NCI-H226 (cell line): ENCODE measurements at regions not wholly inside any gene's neighbourhood (a gene's known extent, or its start where the extent isn't known, plus 50 kb on each side); places are given as distances from the start of the nearest gene placed in this dataset.

Source experiments
- DNase-seq: peaks from one replicate; pipeline ENCODE4 v3.0.0-alpha.2; 2015

DNA sequence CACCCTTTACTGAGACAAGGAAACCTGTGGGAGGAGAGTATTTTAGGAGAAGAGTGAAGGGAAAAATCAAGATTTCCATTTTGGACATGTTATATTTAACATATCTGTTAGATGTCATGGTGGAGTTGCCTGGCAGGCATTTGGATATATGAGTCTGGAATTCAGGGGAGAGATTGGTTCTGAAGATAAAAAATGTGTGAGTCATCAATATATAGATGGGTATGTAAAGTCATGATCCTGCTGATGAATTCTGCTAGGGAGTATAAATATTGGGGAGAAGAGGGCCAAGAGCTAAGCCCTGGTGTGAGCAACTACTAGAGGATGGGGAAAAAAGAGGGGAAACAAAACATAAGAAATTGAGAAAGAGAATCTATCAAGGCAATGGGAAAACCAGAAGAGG, 151.3 kb upstream of the SOX9 start:
- no peak for DNase-seq

- DNase-seq, result no peak
Measured at GRCh38 chr17:71970312-71970711, 150.5 kb upstream of the SOX9 start.

DNA sequence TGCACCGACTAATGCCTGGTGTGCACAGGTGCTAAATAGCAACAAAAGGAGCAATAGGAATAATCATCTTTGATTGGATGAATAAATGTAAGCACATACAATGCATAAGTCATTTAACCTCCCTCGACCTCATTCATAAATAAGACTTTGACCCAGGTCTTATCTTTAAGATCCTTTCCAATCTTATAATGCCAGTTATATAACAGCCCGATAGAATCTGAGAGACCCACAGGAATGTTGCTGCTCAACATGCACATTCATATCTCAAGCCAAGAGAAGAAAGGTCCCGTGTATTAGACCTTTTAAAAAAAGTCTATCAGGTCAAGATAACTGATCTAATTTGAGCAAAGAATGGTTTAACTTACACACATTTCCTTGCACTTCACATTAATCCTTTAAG, 146.8 kb upstream of the SOX9 start:
- no peak for DNase-seq

GRCh38 chr17:71975331-71975801, 145.5 kb upstream of the SOX9 start:
- no peak for DNase-seq

GRCh38 chr17:71976011-71976649, 144.7 kb upstream of the SOX9 start:
- peak; percentile 73 for DNase-seq

DNA sequence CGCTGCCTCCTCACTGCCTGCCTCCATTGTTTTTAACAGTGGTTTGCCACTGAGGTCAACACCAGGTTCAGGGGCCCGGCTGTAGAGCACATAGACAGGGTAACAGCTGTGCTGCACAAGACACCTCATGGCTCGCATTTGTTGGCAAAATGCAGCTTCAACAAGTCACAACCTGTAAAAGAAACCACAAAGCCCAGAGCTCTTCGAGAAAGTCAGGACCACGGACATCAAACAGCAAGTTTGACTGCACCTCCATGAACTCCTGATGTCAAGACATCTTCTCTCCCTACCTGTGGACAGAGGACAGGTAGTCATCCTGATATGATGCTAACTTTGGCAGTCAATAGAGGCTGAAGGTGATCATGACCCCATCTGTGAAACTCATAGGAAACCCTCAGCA, 142.4 kb upstream of the SOX9 start:
- DNase-seq, result no peak

DNA sequence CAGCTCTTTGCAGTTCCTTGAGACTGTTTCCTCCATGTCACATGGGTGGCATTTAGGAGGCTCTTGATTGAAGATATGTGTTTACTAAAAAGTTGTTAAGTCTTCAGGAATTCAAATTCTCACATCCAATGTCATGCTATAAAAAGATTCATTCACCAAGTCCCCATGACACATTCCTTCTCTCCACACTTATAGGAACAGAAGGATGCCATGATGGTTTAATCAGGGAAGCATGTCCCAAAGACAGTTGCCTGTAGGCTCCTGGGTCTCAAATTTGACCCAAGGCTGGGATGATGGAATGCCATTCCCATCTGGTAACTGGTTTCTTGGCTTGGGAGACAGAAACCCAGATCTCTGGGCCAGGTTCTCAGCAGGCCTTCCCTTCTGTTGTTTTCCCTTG, 140.6 kb upstream of the SOX9 start:
- no peak for DNase-seq

GRCh38 chr17:71983828-71984227, 137.0 kb upstream of the SOX9 start:
- DNase-seq, result no peak

- DNase-seq, result no peak
Measured at GRCh38 chr17:71985111-71986039, 135.4 kb upstream of the SOX9 start.

DNA sequence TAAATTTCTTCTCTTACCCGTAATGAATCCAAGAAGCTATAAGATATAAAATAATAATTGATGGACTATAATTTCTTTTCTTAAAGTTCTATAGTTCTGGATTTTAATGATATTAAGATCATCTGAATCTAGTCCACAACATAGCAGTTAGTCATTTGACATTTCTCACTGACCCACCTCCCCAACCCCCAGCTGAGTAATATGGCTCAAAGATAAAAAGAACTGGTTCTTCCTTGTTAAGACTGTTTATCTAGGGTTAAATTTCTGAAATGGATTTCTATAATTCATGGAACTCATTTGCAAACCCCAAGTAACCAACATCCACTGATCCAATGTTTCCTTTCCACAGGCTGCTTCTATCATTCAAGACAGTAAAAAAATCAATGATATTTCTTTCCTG, 133.9 kb upstream of the SOX9 start:
- no peak for DNase-seq

GRCh38 chr17:71987634-71988033, 133.2 kb upstream of the SOX9 start:
- no peak for DNase-seq

DNA sequence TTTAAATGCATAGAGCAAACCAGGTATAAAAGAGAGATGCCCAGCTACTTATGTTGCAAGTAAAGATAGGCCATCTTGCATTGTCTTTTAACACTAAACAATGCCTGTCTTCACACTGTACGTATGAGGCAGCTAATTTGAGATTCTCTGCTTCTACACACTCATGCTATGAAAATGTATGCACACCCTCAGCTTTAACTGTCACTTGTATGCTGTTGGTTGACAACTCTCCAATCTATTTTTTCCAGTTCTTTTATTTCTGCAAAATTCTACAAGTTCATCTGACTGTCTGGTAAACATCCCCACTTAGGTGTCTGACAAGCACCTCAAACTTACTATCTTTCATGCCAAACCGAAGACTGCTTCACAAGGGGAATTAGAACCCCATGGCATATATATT, 131.7 kb upstream of the SOX9 start:
- DNase-seq, result no peak

- DNase-seq, result no peak
Measured at GRCh38 chr17:71993363-71993762, 127.5 kb upstream of the SOX9 start.

DNA sequence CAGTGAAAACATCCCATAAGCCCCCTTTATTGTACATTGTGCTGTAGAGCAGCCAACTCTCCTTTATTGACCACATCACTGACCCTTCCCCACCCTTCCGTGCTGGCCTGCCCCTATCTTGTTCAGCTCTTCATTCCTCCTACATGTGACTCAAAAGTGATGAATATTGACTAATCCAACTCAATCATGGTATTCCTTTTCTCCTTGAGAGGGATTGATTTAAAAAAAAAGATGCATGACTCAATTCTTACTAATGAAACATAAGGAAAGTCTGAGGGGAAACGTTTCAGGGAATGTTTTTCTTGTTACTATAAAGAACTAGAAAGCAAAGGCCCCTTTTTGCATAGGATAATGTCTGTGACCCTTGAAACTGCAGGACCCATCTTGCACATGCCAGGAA, 125.2 kb upstream of the SOX9 start:
- no peak for DNase-seq

- DNase-seq, result peak; percentile 19
Measured at GRCh38 chr17:72004011-72004427, 116.8 kb upstream of the SOX9 start.

- no peak for DNase-seq
Measured at GRCh38 chr17:72004611-72005331, 116.0 kb upstream of the SOX9 start.

- DNase-seq, result no peak
Measured at GRCh38 chr17:72005332-72006163, 115.3 kb upstream of the SOX9 start.

- DNase-seq, result no peak
Measured at GRCh38 chr17:72008236-72008876, 112.5 kb upstream of the SOX9 start.

GRCh38 chr17:72011561-72011960, 109.3 kb upstream of the SOX9 start:
- no peak for DNase-seq

DNA sequence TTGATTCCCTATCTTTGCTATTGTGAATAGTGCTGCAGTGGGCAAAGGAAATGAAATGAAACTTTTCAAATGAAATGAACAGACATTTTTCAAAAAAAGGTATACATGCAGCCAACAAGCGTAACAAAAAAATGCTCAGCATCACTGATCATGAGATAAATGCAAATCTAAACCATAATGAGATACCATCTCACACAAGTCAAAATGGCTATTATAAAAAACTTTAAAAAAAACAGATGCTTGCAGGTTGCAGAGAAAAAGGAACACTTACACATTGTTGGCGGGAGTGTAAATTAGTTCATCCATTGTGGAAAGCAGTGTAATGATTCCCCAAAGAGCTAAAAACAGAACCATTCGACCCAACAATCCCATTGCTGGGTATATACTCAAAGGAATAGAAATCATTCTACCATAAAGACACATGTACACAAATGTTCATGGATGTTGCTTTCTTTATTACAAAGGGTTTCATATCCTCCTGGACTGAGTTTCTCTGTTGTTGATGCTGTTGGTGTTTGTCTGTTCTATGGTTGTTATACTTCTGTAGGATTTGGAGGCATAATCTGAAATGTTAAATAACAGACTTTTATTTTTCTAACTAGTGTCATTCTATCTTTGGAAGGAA, 99.3 kb upstream of the SOX9 start:
- DNase-seq, result no peak
